ENCODE measurements at regions not wholly inside any gene's neighbourhood (a gene's known extent, or its start where the extent isn't known, plus 50 kb on each side); places are given as distances from the start of the nearest gene placed in this dataset.

DNA sequence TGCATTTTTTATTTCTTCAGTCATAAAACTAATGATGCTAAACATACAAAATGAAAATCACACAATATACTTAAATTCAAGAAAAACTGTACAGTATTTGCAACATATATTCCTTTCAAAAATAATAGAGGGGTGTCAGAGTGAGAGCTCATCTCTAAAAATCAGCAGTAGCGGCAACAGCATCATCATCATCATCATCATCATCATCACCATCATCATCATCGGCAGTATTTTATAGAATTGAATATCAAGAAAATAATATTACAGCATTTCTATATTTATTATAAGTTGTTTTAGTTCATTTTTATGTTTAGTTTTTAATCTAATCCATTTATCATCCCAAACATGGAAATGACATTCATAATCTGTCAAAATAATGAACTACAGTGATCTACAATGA, 67.4 kb upstream of the PPP1R3A start:
- H3K4me3 ChIP-seq (ENCODE audit: low read depth, low read length), result no peak overlapping the region
- TF ChIP-seq, protein P1, sequence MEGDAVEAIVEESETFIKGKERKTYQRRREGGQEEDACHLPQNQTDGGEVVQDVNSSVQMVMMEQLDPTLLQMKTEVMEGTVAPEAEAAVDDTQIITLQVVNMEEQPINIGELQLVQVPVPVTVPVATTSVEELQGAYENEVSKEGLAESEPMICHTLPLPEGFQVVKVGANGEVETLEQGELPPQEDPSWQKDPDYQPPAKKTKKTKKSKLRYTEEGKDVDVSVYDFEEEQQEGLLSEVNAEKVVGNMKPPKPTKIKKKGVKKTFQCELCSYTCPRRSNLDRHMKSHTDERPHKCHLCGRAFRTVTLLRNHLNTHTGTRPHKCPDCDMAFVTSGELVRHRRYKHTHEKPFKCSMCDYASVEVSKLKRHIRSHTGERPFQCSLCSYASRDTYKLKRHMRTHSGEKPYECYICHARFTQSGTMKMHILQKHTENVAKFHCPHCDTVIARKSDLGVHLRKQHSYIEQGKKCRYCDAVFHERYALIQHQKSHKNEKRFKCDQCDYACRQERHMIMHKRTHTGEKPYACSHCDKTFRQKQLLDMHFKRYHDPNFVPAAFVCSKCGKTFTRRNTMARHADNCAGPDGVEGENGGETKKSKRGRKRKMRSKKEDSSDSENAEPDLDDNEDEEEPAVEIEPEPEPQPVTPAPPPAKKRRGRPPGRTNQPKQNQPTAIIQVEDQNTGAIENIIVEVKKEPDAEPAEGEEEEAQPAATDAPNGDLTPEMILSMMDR (IDR thresholded peaks at IDR 0.05; ENCODE audit: borderline replicate concordance, insufficient read depth, low read depth, low read length), result no peak

DNA sequence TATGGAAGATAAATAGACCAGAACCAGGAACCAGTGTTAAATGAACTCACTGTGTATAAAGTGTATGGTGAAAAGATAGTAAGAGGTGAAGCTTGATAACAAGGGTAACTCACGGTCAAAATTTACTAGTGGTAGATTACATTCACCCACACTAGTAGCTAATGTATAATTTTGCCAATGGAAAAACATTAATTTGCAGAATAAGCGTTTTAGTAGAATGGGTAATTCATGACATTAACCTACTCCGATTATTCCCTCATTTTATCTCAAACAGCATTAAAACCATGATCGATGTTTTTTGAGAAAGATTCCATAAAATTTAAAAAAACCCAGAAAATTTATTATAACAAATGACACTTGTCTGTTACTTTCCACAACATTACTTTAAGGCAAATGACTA, 57.7 kb upstream of the PPP1R3A start:
- TF ChIP-seq, protein P1 (IDR thresholded peaks at IDR 0.05; ENCODE audit: borderline replicate concordance, insufficient read depth, low read depth, low read length), result no peak
- no peak overlapping the region for H3K4me3 ChIP-seq (ENCODE audit: low read depth, low read length)

DNA sequence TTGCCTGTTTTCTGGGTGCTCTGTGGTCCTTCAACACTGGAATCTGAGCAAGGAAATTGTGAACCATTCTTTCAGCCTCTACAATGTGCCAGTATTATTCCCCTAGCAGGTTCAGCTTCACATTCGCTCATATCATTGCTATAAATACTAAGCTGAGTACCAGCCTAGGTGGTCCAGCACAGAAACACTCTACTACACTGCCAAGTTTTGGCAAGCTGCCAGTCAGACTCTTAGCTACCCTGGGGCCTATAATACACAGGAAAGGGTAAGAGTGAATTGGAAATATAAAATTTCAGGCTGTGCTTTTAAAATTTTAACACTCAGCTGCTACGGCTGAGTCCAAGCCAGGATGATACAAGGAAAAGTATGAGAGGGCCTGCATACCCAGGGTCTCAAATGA, 49.9 kb upstream of the PPP1R3A start:
- TF ChIP-seq, protein P1 (IDR thresholded peaks at IDR 0.05; ENCODE audit: borderline replicate concordance, insufficient read depth, low read depth, low read length), result no peak
- H3K4me3 ChIP-seq (ENCODE audit: low read depth, low read length), result no peak overlapping the region

All from GM12875 (cell line).